ENCODE measurements at regions not wholly inside any gene's neighbourhood (a gene's known extent, or its start where the extent isn't known, plus 50 kb on each side); places are given as distances from the start of the nearest gene placed in this dataset.

DNA sequence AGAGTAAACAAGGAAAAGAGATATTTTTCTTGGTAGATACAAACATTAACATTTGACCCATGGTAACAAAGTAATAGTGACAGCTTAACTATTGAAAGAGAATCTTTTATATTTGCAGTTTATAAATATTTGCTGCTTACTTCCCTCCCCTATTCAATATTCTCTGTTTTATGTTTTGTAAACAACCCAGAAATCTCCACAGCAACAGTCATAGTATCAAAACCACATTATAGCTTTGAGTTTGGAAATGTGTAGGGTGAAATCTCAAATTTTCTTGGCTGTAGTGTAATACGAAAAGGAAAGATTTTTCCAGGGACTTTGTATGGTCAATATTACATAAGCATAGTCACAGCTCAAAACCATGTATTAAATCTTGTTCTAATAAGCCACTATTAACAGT, 511.2 kb downstream of the METTL4 start:
- DNase-seq (ENCODE audit: low read depth in 4 of 4, low spot score in 3 of 4), result no peak

DNA sequence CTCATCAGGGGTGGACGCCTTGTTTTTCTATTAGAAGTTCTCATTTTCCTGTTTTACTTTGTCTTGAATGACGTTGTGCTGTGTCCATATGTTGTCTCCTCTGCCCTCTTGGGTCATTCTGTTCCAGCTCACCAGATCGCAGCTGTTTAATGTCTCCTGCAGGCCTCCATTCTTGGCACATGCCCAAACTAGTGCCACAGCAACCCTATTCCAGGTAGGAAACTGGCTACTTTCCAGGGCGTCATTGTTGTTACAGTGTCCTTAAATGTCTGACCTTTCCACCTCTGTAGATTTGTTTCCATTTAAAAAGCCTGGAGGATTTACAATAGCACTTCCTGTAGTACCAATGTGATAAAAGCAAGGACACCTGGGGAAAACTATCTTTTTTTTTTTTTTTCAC, 500.7 kb downstream of the METTL4 start:
- DNase-seq (ENCODE audit: low read depth in 4 of 4, low spot score in 3 of 4), result peak in 3 of 4 donors; percentile 12 to 27 (median 24)

DNA sequence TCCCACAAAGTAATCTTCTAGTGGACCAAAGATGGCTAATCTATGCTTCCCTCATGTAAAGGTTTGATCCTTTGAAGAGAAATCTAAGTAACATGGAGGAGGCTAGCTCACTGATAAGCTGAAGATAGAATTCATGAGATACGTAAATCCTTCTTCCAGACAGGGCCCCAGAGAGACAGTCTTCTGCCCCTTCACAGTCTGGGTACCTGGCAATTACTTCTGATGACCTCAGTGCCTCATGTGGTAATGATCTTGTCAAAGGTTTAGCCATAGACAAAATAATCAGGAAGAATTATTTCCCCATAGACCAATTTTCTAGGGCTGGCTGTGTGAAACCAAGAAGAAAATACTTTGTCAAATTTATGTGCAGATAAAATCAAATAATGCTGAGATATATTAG, 495.8 kb downstream of the METTL4 start:
- no peak for DNase-seq (ENCODE audit: low read depth in 4 of 4, low spot score in 3 of 4)

DNA sequence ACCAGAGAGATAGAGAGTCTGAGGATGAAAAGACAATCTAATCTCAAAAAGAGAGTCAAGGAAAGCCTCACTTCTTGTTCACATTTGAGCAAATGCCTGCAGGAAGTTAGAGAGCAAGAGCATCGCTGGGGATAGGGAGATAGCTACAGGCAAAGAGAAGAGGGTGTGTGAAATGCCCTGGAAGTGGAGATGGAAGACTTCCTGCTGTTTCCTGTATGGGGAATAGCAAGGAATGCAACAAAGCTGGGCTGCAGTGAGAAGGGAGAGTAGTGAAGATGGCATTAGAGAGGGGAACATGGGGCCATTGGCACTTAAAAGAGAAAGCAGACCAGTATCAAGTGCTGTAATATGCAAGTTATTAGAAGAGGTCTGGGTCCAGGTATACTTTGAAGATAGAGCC, 488.6 kb downstream of the METTL4 start:
- no peak for DNase-seq (ENCODE audit: low read depth in 4 of 4, low spot score in 3 of 4)

DNA sequence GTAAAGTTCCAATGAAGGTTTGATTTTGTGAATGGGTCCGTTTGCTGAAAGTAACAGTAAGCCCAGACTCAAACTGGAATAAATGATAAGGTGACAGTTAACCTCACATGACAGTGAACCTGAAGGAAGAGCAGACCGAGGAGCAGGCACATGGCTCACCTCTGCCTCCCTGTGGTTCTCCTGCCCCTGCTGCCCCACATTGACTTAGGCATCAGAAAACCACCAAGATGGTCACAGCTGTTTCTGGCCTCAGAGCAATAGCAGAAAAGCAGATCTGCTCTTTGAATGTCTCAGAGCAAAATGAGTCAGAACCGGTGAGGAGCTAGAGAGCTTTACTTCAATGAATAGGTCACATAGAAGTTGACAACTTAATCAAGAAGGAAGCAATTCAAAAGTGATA, 487.6 kb downstream of the METTL4 start:
- no peak for DNase-seq (ENCODE audit: low read depth in 4 of 4, low spot score in 3 of 4)

DNA sequence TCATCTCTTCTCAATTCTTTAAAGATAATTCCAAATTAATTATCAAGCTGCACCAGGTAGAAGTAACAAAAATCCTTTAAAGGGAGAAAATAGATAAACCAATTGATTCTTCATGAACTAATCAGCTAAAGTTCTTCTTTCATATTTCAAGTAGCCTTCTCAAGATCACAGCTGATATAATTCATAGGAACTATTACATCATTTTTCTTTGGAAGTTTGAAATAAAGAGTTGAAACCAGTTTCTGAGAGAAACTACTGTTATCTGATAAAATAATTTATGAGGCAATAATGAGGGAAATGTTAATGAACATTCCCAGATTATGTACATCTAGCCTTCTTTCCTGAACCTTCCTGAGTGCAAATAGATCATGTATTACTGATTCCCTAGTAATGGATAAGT, 484.9 kb downstream of the METTL4 start:
- no peak for DNase-seq (ENCODE audit: low read depth in 4 of 4, low spot score in 3 of 4)

DNA sequence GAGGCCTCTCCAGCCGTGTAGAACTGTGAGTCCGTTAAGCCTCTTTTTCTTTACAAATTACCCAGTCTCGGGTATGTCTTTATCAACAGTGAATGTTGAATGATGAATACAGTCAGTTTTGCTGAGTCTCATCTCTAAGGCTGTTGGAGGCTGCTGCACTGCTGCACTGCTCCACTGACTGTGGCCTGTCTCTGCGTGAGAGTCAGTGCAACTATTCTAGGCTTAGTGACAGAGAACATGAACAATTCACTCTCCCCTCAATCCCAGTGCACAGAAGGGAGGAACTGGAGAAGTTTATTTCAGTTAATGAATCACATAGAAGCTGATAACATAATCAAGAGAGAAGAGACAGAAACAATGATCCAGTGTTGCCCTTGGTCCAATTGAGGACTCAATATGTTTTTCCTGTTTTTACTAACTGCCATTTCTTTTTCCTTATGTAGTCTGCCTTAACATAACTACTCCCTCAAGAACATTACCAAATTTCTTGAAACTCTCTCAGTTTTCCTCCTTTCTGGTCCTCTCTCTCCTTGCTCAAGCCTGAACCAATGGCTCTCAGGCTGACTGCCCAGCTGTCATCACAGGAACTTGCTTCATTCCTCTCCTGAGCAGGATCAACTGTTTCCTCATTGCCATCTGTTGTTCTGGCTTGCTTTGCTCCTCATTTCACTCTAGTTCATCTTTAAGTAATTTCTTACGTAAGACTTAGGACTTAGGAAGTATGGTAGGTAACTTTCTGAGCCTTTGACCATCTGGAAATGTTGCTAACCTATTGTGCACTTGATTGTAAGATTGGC, 483.2 kb downstream of the METTL4 start:
- no peak for DNase-seq (ENCODE audit: low read depth in 4 of 4, low spot score in 3 of 4)

DNA sequence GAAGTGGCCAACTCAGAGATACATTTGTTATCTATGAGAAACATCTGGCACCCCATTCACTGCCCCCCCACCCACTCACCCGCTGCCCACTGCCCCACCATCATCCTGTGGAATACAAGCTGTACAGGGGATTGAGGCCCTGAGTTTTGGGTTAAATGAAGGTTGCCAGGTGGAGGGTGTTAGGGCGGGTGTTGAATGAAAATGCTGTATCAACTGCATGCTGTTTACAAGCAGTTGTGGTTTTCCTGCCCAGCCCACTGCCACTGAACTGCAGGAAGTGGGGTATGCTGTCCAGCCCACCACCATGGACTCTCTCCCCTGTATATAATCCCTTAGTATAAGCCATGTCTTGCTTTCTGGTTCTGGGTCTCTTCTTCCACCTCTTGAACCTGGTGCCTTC, 481.9 kb downstream of the METTL4 start:
- no peak for DNase-seq (ENCODE audit: low read depth in 4 of 4, low spot score in 3 of 4)

DNA sequence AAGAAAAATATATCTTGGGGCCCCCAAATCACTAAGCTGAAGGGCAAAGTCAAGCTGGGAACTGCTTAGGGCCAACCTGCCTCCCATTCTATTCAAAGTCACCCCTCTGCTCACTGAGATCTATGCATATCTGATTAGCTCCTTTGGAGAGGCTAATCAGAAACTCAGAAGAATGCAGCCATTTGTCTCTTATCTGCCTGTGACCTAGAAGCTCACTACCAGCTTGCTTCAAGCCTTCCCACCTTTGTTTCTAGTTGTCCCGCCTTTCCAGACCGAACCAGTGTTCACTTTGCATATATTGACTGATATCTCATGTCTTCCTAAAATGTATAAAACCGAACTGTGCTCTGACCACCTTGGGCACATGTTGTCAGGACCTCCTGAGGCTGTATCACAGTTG, 479.4 kb downstream of the METTL4 start:
- no peak for DNase-seq (ENCODE audit: low read depth in 4 of 4, low spot score in 3 of 4)

DNA sequence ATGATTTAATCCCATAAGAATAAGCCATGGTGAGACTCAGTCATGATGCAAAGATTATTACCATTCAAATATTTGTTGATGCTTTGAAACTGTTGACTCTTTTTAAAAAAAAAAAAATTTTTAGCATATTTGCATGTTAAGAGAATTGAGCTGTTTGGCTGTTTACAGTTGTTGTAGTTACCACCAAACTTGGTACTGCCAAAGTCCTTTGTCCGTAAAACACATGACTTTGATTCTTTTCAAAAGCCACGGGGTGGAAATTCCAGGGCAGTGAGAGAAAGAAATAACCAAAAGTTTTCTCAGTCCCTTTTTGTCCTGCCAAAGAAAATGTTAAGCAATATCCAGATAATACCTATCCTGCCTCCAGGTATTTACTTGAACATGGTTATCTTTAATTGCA, 474.8 kb downstream of the METTL4 start:
- DNase-seq (ENCODE audit: low read depth in 4 of 4, low spot score in 3 of 4), result no peak

DNA sequence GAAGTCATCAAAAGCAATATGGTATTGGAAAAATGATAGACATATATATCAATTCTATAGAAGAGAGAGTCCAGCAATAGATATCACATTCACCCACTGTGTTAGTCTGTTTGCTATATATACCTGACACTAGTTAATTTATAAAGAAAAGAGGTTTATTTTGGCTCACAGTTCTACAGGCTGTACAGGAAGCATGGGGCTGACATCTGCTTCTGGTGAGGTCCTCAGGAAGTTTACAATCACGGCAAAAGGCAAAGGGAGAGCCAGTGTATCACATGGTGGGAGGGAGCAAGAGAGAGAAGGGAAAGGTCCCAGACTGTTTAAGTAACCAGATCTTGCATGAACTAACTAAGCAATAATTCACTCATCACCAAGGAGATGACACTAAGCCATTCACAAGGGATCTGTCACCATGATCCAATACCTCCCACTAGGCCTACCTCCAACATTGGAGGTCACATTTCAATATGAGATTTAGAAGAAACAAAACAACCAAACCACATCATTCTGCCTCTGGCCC, 470.6 kb downstream of the METTL4 start:
- DNase-seq (ENCODE audit: low read depth in 4 of 4, low spot score in 3 of 4), result no peak

DNA sequence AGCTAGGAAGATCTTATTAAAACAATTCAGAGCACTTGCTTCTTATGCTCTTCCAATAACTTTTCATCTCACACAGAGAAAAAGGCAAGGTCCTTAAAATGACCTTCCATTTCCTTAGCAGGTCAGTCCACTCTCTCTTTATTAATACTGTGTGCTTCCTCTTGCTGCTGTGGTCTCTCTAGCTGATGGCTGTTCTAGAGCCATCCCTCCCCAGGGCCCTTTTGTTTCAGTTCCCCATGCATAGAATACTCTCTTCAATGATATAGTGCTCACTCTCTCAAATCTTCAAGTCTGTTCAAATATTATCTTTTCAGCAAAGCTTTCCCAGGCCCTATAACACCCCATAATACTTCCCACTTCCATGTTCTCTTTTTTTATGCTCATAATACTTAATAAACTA, 469.3 kb downstream of the METTL4 start:
- no peak for DNase-seq (ENCODE audit: low read depth in 4 of 4, low spot score in 3 of 4)

DNA sequence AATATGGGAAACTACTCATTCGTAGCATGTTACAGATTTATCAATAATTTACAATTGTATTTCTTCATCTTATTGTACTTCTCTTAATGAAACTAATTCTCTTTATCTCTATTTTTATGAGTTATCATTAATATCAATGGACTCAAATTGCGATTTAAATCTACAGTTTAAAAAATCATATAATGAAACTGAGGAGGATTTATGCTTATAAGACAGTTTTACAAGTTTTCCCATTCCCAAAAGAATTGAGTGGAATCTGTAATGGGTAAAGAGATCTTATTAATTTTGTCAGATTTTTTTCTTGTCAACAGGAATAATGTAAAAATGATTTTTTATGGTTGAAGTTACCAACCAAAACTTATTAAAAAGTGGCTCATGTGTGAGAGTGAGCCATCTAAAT, 468.0 kb downstream of the METTL4 start:
- DNase-seq (ENCODE audit: low read depth in 4 of 4, low spot score in 3 of 4), result no peak

DNA sequence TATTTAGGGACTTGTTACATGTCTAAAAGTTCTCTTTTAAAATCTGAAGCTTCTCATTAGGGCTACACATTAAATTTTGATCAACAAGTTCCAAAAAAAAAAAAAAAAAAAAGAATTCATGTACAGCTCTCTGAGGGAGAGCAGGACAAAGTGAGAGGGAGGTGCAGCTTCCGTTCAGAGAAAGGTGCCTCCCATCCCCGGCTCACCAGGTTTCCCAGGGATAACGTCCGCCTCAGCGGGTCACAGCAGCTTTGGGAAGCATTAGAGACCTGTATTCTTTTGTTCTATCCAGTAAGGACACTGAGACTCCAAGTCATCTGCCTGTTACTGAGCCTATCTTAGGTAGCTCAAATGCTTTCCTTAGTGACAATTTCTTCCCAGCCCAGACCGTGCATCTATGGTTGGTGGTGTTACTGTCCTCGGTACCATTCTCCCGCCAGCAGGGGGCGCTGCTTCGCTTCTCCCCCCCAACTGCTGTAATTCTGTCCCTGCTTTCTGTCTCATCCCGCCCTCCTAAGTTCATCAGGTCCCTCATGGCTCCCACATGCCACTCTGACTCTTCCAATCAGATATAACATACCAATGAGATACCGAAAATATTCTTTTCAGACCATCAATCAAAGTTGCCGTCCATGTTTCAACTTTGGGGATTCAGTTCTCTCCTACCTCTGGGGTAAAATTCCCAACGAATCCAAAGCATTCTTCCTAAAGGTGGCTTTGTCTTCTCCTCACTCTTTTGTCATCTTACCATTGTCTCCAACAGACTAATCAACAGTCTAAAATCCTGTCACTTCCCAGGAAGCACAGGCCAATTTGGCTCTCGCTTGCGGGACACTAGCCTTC, 466.5 kb downstream of the METTL4 start:
- peak in 2 of 4 donors; percentile 3 to 4 for DNase-seq (ENCODE audit: low read depth in 4 of 4, low spot score in 3 of 4)

DNA sequence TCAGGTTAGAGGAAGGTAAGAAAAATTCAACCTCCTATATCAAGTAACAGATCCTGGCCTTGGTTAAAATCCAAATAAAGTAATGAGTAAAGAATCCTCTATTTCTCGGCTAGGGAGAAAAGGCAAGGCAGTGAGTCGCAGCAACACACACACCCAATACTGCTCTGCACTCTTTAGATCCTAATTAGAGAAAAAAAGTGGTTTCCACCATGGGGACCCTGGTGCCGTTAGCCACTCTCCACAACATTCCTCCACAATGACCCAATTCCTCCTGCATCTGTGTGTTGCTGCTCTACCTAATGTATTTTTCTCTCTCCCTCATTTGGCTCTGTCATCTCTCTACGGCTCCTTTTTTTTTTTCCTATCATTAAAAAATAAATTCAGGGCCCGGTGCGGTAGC, 462.7 kb downstream of the METTL4 start:
- DNase-seq (ENCODE audit: low read depth in 4 of 4, low spot score in 3 of 4), result no peak

DNA sequence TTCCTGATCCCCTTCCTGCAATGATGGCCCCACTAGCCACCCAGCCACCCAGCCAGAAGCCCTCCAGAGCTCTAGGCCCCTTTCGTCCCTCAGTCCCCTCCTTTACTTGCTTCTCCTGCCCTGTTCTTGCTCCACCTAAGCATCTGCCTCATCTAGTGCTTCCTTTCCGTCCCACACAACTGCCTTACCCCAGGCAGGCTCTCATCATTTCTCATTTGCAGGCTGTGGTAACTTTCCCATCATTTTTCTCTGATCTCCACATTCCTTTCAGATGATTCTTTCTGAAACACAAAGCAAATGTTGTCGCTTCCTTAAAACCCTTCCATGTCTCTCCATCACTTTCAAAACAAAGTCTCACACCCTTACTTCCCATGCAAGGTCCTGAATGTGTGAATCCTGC, 459.8 kb downstream of the METTL4 start:
- no peak for DNase-seq (ENCODE audit: low read depth in 4 of 4, low spot score in 3 of 4)

DNA sequence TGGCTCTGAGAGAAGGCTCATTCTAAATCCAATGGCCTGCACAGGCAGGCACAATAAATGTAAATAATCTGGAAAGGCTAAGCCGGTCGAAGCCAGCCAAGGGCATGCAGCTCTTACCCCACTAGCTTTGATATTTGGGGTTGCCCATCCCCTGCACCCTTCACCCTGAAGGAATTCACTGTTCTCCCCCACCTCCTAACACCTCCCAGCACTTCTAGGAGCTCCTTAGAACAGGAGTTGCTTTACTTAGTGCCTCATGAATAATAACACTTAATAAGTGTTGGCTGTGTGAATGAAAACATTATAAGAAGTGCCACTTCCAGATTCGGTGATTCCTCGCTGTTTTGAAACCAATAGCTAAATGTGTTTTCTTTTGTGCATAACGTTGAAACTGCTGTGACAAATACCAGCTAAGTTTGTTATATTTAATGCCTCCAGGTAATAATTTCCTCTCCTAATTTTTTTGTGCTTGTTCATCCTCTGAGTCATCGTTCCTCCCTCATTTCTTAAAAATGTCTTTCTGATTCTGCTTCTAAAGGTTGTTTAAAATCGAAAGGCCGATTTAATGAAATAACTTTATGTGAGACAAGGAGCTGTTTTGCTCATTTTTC, 458.8 kb downstream of the METTL4 start:
- no peak for DNase-seq (ENCODE audit: low read depth in 4 of 4, low spot score in 3 of 4)

DNA sequence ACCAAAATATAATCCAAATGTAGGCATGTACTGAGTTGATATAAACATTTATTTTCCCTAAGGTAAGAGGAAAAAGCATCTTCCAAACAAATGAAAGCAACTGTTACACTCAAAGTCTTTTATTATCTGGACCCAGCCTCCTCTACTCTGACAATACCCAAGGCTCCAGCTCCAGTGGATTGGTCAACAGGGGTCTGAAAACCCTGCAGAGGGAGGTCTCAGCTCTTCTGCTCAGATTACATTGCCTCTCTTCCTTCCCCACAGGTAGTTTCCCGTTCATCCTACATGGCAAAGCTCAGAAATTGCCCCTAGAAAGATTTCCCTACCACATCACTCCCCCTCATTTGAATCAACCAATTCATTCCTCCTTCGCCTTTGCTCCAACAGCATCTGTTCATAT, 457.0 kb downstream of the METTL4 start:
- no peak for DNase-seq (ENCODE audit: low read depth in 4 of 4, low spot score in 3 of 4)

DNA sequence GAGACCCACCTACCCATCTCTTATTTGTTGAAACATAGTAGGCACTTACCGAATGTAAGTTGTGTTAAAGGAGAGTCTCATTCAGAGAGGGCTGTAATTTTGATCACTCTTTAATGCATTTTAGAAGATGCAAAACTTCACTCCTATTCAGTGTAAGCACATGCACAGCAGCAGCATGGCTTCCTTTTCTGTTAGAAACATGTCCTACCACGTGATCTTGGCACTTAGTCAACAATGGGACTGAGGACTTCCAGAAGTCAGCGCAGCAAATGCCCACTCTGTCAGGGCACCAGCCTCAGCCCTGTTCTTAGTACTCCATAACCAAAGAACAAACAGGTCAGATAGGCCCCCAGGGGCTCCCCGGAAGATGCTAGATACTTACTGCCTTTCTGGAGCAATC, 456.5 kb downstream of the METTL4 start:
- DNase-seq (ENCODE audit: low read depth in 4 of 4, low spot score in 3 of 4), result no peak

DNA sequence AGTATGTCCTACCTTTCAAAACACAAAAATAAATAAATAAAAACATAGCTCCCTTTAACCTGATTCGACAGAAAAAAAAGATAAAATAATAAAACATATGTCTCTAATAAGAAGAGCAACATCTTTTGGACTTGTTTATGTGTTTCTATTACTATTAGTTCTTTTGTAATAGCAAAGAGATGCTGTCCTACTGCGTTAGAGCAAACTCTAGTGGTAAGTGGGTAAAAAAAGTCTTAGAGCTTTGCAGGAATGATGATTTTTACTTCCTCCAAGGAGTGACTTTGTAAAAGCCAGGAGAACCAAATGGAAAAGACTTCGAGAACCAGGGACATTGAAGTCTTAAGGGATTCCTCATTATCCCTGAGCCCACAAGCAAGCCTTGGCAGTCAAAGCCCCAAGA, 450.1 kb downstream of the METTL4 start:
- DNase-seq (ENCODE audit: low read depth in 4 of 4, low spot score in 3 of 4), result no peak

DNA sequence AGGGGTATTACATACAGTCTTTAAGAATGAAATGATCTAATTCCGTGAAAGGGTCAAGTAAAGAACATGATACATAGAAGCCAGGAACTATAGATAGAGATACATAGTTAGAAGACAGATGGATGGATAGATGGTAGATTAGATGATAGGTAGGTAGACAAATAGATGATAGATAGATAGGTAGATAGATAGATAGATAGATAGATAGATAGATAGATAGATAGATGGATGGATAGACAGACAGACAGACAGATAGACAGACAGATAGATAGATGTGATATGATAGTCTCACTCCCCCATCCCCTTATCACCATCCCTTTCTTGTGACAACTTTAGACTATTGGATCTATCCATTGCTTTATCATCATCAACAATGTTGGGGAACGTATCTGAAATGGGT, 448.2 kb downstream of the METTL4 start:
- DNase-seq (ENCODE audit: low read depth in 4 of 4, low spot score in 3 of 4), result no peak
